ENCODE measurements at regions not wholly inside any gene's neighbourhood (a gene's known extent, or its start where the extent isn't known, plus 50 kb on each side); places are given as distances from the start of the nearest gene placed in this dataset.

DNA sequence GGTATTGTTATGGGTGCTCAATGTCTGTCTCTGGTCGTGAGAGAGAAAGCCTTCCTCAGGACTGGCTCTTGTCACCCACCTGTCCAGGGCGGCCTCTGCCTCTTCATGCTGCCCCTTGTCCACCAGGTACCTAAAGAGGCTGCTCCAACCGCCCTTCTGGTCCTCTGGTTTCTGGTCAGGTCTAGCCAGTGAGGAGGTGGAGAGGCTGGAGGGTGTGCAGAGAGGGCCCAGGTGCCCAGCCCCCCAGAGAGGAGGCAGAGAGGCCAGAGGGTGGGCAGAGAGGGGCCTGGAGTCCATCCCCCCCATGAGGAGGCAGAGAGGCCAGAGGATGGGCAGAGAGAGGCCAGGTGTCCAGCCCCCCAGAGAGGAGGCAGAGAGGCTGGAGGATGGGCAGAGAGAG lies 329.8 kb upstream of the IRX4 start:
- TF ChIP-seq, protein P1, sequence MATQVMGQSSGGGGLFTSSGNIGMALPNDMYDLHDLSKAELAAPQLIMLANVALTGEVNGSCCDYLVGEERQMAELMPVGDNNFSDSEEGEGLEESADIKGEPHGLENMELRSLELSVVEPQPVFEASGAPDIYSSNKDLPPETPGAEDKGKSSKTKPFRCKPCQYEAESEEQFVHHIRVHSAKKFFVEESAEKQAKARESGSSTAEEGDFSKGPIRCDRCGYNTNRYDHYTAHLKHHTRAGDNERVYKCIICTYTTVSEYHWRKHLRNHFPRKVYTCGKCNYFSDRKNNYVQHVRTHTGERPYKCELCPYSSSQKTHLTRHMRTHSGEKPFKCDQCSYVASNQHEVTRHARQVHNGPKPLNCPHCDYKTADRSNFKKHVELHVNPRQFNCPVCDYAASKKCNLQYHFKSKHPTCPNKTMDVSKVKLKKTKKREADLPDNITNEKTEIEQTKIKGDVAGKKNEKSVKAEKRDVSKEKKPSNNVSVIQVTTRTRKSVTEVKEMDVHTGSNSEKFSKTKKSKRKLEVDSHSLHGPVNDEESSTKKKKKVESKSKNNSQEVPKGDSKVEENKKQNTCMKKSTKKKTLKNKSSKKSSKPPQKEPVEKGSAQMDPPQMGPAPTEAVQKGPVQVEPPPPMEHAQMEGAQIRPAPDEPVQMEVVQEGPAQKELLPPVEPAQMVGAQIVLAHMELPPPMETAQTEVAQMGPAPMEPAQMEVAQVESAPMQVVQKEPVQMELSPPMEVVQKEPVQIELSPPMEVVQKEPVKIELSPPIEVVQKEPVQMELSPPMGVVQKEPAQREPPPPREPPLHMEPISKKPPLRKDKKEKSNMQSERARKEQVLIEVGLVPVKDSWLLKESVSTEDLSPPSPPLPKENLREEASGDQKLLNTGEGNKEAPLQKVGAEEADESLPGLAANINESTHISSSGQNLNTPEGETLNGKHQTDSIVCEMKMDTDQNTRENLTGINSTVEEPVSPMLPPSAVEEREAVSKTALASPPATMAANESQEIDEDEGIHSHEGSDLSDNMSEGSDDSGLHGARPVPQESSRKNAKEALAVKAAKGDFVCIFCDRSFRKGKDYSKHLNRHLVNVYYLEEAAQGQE (IDR thresholded peaks at IDR 0.05; ENCODE audit: unreplicated experiment): no peak
- TF ChIP-seq STAT1 (IDR thresholded peaks at IDR 0.05; ENCODE audit: unreplicated experiment) (no peak), EZH2 (IDR thresholded peaks at IDR 0.05; ENCODE audit: low read depth, unreplicated experiment) (no peak), POLR2AphosphoS5 (IDR thresholded peaks at IDR 0.05; ENCODE audit: low read depth) (no peak), EZH2phosphoT487 (IDR thresholded peaks at IDR 0.05; ENCODE audit: unreplicated experiment) (no peak), CREB1 (CRISPR knock-in tag; IDR thresholded peaks at IDR 0.05; ENCODE audit: low read depth) (no peak), ZNF114 (CRISPR knock-in tag; IDR thresholded peaks at IDR 0.05) (no peak), ZNF331 (CRISPR knock-in tag; IDR thresholded peaks at IDR 0.05; ENCODE audit: low read depth) (no peak), JUNB (IDR thresholded peaks at IDR 0.05; ENCODE audit: unreplicated experiment) (no peak), NANOG (IDR thresholded peaks at IDR 0.05; ENCODE audit: borderline replicate concordance) (no peak)
- TF ChIP-seq, protein P2, sequence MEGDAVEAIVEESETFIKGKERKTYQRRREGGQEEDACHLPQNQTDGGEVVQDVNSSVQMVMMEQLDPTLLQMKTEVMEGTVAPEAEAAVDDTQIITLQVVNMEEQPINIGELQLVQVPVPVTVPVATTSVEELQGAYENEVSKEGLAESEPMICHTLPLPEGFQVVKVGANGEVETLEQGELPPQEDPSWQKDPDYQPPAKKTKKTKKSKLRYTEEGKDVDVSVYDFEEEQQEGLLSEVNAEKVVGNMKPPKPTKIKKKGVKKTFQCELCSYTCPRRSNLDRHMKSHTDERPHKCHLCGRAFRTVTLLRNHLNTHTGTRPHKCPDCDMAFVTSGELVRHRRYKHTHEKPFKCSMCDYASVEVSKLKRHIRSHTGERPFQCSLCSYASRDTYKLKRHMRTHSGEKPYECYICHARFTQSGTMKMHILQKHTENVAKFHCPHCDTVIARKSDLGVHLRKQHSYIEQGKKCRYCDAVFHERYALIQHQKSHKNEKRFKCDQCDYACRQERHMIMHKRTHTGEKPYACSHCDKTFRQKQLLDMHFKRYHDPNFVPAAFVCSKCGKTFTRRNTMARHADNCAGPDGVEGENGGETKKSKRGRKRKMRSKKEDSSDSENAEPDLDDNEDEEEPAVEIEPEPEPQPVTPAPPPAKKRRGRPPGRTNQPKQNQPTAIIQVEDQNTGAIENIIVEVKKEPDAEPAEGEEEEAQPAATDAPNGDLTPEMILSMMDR (conservative IDR thresholded peaks at IDR 0.05; ENCODE audit: low read depth in 2 of 2): no peak
- TF ChIP-seq, protein P3, sequence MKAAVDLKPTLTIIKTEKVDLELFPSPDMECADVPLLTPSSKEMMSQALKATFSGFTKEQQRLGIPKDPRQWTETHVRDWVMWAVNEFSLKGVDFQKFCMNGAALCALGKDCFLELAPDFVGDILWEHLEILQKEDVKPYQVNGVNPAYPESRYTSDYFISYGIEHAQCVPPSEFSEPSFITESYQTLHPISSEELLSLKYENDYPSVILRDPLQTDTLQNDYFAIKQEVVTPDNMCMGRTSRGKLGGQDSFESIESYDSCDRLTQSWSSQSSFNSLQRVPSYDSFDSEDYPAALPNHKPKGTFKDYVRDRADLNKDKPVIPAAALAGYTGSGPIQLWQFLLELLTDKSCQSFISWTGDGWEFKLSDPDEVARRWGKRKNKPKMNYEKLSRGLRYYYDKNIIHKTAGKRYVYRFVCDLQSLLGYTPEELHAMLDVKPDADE (IDR thresholded peaks at IDR 0.05): no peak

Data from GM23338 (cell line).